Rectal smooth muscle tissue (tissue), 1 donor: ENCODE measurements at regions not wholly inside any gene's neighbourhood (a gene's known extent, or its start where the extent isn't known, plus 50 kb on each side); places are given as distances from the start of the nearest gene placed in this dataset.

ENCODE experiments used
- H3K27ac ChIP-seq: one replicate; pipeline ENCODE4 v1.7.0; 2013; ENCODE audit warnings: low read depth, low read length, inconsistent platforms
- H3K27me3 ChIP-seq: one replicate; pipeline ENCODE4 v1.7.0; 2013; ENCODE audit warnings: low read length; ENCODE audit not compliant: control insufficient read depth, insufficient read depth
- H3K36me3 ChIP-seq: one replicate; pipeline ENCODE4 v1.7.0; 2013; ENCODE audit warnings: low read length; ENCODE audit not compliant: control insufficient read depth, insufficient read depth
- H3K4me1 ChIP-seq: one replicate; pipeline ENCODE4 v1.7.0; 2013; ENCODE audit warnings: low read length; ENCODE audit not compliant: control insufficient read depth, insufficient read depth
- H3K4me3 ChIP-seq: one replicate; pipeline ENCODE4 v1.7.0; 2013; ENCODE audit warnings: low read length
- H3K9ac ChIP-seq: one replicate; pipeline ENCODE4 v1.7.0; 2013; ENCODE audit warnings: low read length

DNA sequence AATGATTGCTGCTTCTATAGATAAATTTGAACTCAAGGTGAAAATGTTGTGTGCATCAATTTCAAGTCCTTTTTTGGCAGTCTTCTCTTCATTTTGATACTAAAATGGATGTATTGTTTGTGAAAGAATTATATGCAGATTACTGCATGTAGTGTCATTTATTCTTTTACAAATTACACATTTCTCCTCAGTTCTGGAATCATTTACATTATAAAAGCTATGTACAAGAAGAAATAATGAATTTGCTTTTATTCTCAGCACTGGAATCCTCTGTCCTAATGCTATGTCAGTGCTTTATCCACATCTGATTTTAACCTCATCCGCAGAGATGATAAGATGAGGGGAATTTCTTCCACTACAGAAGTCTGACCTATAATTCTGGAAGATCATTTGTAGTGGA lies 220.8 kb upstream of the UBE2E3 start:
- H3K36me3 ChIP-seq: no peaks in the 10 kb centered on the region
- no peaks in the 10 kb centered on the region for H3K4me1 ChIP-seq
- H3K27ac ChIP-seq: no peak overlapping the region
- H3K27me3 ChIP-seq: no peaks in the 10 kb centered on the region
- no peak overlapping the region for H3K9ac ChIP-seq
- no peak overlapping the region for H3K4me3 ChIP-seq

DNA sequence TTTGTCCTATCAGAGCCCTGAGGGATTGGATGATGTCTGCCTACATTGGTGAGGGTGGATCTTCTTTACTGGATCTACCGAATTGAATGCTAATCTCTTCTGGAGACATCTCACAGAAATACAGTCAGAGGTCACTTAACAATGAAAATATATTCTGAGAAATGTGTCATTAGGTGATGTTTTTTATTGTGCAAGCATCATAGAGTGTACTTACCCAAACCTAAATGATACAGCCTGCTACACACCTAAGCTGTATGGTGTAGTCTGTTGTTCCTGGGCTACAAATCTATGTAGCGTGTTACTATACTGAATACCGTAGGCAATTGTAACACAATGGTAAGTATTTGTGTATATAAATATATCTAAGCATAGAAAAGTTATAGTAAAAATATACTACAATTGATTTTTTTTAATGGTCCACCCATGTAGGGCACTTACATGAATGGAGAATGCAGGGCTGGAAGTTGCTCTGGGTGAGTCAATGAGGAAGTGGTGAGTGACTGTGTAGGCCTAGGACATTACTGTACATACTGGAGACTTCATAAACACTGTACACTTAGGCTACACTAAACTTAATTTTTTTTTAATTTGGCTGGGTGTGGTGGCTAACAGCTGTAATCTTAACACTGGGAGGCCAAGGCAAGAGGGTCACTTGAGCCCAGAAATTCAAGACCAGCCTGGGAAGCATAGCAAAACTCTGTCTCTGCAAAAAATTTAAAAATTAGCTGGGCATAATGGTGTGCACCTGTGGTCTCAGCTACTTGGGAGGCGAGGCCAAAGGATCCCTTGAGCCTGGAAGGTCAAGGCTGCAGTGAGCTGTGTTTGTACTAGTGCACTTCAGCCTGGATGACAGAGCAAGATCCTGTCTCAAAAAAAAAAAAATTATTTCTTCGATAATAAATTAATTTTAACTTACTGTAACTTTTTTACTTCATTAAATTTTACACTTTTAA lies 226.3 kb upstream of the UBE2E3 start:
- no peak overlapping the region for H3K27ac ChIP-seq
- no peaks in the 10 kb centered on the region for H3K36me3 ChIP-seq
- no peaks in the 10 kb centered on the region for H3K27me3 ChIP-seq
- H3K4me1 ChIP-seq: no peaks in the 10 kb centered on the region
- H3K4me3 ChIP-seq: no peak overlapping the region
- H3K9ac ChIP-seq: no peak overlapping the region

DNA sequence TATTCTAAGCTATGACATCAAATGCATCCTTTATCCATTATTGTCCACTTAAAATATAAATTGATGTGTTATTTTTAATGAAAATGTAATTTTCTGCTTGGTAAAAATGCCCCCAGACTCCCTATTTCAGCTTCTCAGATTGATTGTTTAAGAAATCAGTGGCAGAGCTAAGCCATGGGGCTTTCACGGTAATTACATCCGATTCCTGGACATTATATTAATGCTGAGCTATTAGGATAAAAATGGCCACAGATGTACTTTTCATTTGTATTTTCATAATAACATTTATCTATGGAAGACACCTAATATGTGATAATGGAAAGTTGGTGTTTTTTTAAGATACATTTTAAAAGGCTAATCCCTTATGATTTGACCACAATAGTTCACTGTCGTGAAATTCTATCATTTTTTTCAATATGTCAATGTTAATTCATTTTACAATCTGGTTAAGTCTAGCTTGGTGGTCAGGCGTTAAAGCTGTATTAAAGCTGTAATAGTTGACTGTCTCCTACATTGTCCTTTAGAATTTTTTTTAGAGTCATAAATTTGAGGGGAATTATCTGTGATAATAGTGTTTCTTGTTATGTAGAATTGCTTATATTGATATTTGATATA lies 229.0 kb upstream of the UBE2E3 start:
- Histone ChIP-seq H3K4me3 (no peak overlapping the region), H3K36me3 (no peaks in the 10 kb centered on the region), H3K27ac (no peak overlapping the region), H3K4me1 (no peaks in the 10 kb centered on the region), H3K27me3 (no peaks in the 10 kb centered on the region), H3K9ac (no peak overlapping the region)

DNA sequence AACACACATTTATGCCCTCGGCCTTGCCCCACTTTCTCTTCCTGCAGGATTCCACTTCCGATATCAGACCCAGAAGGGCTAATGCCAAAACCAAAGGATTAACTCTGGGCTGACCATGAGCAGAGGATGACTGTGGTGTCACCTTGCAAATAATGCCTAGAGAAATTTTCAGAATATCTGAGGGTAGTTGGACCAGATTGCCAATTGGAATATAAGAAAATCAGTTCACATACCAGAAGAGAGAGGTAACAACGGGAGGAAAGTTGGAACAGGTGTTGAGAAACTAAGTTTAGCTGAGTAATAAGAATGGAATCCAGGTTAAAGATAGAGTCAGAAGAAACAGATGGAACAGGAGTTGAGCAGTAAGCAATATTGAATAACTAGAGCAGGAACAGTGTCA lies 232.7 kb upstream of the UBE2E3 start:
- Histone ChIP-seq H3K9ac (no peak overlapping the region), H3K4me3 (no peak overlapping the region), H3K27ac (no peak overlapping the region), H3K4me1 (no peaks in the 10 kb centered on the region), H3K36me3 (no peaks in the 10 kb centered on the region), H3K27me3 (no peaks in the 10 kb centered on the region)

DNA sequence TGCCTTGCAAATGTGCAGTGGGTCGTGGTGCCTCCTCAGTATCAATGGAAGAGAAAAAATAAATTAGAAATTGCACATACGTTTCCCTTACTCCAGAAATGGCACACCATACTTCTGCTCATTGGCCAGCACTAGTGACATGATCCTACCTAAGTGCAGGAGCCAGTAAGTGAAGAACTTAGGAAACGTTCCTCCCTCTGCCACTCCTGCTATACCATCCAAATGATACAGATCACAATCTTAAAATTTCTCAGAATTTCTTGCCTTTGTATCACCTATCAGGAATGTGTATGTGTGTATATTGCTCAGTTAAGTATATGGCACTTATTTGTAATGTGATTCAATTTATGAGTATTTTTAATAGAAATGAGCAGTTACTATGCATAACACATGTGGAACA lies 237.0 kb upstream of the UBE2E3 start:
- Histone ChIP-seq H3K27me3 (no peaks in the 10 kb centered on the region), H3K4me1 (no peaks in the 10 kb centered on the region), H3K4me3 (no peak overlapping the region), H3K9ac (no peak overlapping the region), H3K36me3 (no peaks in the 10 kb centered on the region), H3K27ac (no peak overlapping the region)

DNA sequence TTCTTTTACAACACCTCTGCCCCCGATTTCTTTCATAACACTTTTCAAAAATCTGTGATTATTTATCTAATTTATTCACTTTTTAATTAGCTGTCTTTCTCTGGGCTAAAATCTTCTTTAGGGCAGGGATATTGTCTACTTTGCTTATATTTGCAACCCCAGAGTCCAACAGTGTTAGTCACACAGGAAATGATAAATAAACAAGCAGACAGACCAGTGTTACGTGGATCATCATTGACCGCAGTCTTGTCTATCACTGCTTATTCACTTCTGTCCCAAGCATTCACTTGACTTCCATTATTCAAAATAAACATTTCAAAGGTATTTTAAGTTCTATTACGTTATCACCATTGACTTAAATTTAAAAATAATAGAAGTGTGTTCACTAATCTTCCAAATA lies 237.6 kb upstream of the UBE2E3 start:
- Histone ChIP-seq H3K4me3 (no peak overlapping the region), H3K27ac (no peak overlapping the region), H3K9ac (no peak overlapping the region), H3K36me3 (no peaks in the 10 kb centered on the region), H3K4me1 (no peaks in the 10 kb centered on the region), H3K27me3 (no peaks in the 10 kb centered on the region)

DNA sequence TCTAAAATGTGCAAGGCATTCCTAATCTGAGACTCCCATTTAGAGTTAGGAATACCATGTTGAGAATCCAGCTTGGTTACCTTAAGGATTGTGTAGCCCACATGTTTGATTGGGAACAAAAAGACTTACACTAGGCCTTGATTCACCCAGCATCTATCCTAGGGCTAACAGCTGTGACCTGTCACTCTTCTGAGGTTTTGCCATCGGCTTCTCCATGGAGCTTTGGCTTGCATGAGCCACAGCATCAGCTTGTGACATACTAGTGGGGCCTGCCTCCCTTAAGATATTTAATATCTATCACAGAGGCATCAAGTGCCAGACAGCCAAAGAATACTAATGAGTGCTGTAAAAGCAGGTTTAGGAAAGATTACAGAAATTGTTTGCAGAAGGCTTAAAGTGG lies 241.3 kb upstream of the UBE2E3 start:
- Histone ChIP-seq H3K36me3 (no peaks in the 10 kb centered on the region), H3K9ac (no peak overlapping the region), H3K4me3 (no peak overlapping the region), H3K27ac (no peak overlapping the region), H3K27me3 (no peaks in the 10 kb centered on the region), H3K4me1 (no peaks in the 10 kb centered on the region)

DNA sequence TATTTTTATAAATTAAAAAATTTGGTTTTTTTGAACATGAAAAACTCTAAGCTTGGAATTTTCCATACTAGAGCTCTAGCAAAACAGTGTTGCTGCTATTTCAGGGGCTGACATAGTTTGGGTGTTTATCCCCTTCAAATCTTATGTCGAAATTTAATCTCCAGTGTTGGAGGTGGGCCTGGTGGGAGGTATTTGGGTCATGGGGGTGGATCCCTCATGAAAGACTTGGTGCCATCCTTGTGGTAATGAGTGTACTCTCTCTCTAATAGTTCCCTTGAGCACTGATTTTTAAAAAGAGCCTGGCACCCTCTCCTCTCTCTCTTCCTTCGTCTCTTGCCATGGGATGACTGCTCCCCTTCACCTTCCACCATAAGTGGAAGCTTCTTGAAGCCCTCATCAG lies 244.6 kb upstream of the UBE2E3 start:
- Histone ChIP-seq H3K9ac (no peak overlapping the region), H3K4me1 (no peaks in the 10 kb centered on the region), H3K27me3 (no peaks in the 10 kb centered on the region), H3K36me3 (no peaks in the 10 kb centered on the region), H3K27ac (no peak overlapping the region), H3K4me3 (no peak overlapping the region)

DNA sequence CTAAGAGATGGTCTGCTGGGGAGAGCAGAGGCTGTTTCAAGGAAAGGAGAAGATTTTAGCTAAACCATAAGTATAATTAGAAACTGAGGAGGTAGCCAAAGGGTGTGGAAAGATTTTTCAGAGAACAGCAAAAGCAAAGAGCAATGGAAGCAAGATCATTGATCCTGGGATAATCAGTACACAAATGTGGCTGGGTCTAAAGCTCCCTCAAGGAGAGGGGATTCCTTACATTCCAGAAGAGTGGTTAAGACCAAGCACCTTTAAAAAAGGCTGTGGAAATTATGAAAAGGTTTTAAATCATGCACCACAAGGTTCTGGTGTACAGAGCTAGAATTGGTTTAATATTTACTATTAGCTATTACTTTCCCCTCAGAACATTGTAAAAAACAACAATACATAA lies 246.0 kb upstream of the UBE2E3 start:
- H3K27me3 ChIP-seq: no peaks in the 10 kb centered on the region
- no peak overlapping the region for H3K27ac ChIP-seq
- H3K36me3 ChIP-seq: no peaks in the 10 kb centered on the region
- no peak overlapping the region for H3K4me3 ChIP-seq
- H3K4me1 ChIP-seq: no peaks in the 10 kb centered on the region
- H3K9ac ChIP-seq: no peak overlapping the region

DNA sequence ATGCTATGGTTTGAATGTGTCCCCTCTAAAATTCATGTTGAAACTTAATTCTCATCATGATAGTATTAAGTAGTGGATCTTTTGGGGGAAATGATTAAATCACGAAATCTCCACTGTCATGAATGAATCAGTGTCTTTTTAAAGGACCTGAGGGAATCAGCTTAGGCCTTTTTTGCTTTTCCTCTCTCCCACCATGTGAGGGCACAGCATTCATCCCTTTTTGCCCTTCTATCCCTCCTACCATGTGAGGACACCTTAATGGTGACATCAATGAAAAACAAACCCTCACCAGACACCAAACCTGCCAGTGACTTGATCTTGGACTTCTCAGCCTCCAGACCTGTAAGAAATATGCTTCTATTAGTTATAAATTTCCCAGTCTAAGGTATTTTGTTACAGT lies 247.1 kb upstream of the UBE2E3 start:
- H3K9ac ChIP-seq: no peak overlapping the region
- no peak overlapping the region for H3K4me3 ChIP-seq
- no peaks in the 10 kb centered on the region for H3K27me3 ChIP-seq
- no peak overlapping the region for H3K27ac ChIP-seq
- H3K36me3 ChIP-seq: no peaks in the 10 kb centered on the region
- no peaks in the 10 kb centered on the region for H3K4me1 ChIP-seq

DNA sequence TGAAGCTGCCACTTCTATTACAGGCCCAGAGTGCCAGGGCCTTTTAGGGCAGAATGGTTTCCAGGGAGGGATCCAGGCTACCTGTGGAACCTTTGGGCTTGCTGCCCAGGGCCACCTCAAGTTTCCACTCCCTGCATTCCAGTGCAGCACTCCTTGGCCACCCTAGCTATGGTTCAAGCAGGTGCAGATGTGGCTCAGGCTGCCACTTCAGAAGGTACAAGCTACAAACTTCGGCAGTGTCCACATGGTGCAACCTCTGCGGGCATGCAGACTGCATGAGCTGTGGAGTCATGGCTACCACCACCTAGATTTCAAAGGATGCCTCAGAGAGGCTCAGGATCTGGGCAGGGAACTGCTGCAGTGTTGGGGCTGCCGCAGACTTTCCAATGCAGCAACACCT lies 248.1 kb upstream of the UBE2E3 start:
- Histone ChIP-seq H3K27ac (no peak overlapping the region), H3K4me3 (no peak overlapping the region), H3K27me3 (no peaks in the 10 kb centered on the region), H3K9ac (no peak overlapping the region), H3K36me3 (no peaks in the 10 kb centered on the region), H3K4me1 (no peaks in the 10 kb centered on the region)

DNA sequence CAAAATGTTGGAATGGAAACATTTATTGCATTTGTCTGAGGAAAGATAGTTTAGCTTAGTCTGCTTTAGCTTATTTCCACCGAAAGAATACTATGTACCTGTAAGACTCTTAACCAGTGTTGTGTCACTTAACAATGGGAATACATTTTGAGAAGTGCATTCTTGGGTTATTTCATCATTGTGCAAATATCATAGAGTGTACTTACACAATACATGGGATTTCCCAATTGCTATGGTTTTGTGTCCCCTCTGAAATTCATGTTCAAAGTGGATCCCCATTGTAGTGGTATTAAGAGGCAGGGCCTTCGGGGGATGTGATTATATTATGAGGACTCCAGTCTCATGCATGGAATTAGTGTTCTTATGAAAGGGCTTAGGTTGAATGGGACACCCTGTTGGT lies 249.4 kb upstream of the UBE2E3 start:
- no peaks in the 10 kb centered on the region for H3K36me3 ChIP-seq
- no peak overlapping the region for H3K27ac ChIP-seq
- no peak overlapping the region for H3K4me3 ChIP-seq
- H3K9ac ChIP-seq: no peak overlapping the region
- H3K27me3 ChIP-seq: no peaks in the 10 kb centered on the region
- no peaks in the 10 kb centered on the region for H3K4me1 ChIP-seq
